ENCODE measurements at regions not wholly inside any gene's neighbourhood (a gene's known extent, or its start where the extent isn't known, plus 50 kb on each side); places are given as distances from the start of the nearest gene placed in this dataset.

DNA sequence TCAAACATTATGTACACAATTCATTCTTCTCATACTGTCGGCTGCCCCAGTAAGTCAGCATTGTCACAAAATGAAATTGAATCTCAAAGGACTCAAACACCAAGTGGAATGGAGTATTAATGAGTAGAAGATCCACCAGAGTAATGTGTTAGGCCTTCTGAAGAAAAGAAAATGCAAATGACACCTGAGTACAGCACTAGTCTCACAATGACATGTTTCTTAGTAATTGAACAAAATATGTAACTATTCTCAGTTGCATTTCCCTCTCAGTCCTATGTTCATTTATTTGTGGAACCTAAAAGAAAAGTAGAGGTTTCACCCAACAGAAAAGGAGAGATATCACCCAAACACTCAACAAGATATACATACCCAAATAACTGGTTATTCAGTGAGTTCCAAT, 283.9 kb upstream of the THBS1 start:
- intact Hi-C loops (cut with micrococcal nuclease) = no loop called here

DNA sequence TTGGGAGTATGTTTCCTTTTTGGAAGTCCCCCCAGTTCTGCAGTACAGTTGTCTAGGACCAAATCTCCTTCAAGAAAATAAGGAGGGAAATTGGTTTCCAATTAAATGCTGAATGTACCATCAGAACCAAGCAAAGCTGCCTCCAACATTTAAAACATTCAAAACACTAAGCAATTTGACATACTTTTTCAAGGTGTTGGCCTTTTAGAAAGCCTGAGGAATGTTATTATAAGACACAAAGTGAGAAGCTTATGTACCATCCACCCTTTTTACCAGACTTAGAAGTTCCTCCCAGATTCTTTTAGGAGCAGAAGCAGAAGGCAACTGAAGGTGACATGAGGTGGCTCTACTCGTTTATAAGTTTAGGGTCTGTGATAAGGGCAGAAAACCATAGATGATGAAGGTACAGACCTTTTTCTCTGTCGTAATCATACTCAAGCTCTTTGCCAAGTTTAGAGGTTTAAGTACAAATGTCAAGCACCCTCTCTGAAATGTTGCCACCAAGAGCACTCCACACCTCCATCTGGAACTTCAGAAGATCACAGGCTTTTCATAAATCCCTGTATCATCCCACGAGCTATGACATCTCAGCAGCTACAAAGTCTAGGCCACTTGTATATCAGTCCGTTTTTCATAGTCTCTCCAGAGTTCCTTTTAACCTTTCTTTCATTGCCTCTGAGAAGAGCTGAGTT, 282.5 kb upstream of the THBS1 start:
- intact Hi-C loops (cut with micrococcal nuclease) = no loop called here

DNA sequence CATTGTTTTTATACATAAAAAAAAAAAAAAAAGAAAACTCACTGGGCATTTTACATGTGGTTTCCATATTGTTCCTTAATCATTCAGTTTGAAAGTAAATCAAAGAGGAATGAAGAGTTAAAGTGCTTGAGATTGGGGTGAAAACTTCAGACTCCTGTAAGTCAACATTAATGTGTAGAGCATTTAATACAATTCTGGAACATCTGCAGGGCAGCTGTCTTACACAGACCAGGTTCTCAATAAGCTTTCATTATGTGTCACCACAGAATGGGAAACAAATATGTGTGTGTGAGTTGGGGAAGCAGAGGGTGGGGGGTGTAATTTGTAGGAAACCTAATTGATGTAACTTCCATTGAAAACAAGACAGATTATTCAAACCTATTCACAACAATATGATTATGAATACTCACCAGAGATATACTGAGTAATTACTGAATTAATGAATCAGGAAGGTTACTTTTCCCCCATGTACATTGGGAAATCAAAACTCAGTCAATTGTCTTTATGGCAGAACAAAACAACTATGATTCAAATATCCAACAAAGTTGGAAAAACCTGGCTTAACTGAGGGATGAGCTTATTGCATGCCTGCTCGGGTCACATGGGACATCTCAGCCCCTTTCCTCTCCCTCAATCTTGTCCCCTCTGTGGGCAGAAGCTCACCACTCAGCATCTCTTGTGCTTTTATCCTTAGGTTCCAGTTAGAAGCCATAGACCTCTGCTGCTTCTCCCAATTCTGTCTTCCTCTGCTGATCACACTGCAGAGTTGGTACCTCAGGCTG, 281.2 kb upstream of the THBS1 start:
- intact Hi-C loops (cut with micrococcal nuclease) = no loop called here

DNA sequence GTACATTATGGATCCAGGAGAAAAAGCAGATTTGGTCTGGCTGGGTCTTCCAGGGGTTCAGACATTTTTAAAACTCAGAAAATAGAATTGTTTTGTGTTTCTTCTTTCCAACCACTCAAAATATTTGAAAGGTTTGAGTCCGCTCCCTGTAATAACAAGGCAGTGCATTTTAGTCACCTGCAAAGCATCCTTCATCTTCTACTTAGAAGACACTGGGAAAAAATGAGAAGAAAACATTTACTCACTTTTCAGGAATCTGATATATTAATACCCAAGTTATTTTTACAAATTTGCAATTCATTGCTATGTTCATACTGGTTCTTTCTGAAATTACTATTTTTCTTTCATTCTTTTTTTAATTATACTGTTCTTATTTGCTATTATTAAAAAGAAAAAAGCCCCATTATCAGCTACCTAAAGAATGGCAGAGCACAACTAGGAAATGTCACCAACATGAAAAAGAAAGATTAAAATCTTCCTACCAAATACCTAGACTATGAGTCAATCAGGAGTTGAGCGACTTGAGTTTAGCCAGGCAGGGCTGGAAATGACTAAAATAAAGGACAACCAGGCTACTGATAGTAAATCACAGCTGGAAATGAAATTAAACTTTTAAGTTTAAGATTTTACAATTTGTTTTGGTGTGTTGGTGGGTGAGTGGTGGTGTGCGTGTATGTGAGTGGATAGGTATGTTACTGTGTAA, 280.3 kb upstream of the THBS1 start:
- intact Hi-C loops (cut with micrococcal nuclease) = no loop called here

DNA sequence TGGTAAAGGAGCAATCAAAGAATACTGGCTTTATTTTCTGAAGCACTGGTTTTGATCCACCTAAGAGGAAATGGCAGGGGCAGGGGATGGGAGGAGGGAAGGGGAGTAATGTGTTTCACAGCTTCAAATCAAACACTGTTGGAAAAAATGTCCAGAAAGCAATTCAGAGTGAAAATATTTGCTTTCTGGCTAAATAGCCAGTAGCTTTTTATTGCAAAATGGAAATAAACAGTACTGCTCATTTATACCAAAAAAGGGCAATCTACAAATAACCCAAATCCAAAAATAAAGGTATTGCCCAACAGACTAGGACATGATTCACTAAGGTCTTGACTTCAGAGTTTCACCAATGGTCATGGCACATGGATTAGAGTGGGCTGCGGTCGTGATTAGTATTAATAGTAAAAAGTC, 279.3 kb upstream of the THBS1 start:
- intact Hi-C loops (cut with micrococcal nuclease) = no loop called here

DNA sequence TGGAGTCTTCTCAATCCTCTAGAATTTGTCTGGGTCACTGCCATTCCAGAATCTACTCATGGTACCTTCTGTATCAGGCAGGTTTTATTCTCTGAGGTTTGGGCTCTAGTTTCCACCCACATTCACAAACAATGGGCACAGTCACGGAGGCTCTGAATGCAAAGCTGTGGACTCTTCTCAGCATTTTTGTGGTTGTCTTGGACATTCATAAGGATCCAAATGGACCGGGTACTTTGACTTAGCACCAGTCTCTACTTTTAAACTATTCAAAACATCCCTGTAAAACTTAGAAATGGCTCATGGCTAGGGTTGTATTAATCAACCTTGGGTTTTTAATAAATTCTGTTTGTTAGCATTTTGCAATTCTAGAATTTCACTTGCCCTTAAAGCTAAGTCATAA, 277.9 kb upstream of the THBS1 start:
- intact Hi-C loops (cut with micrococcal nuclease) = no loop called here

DNA sequence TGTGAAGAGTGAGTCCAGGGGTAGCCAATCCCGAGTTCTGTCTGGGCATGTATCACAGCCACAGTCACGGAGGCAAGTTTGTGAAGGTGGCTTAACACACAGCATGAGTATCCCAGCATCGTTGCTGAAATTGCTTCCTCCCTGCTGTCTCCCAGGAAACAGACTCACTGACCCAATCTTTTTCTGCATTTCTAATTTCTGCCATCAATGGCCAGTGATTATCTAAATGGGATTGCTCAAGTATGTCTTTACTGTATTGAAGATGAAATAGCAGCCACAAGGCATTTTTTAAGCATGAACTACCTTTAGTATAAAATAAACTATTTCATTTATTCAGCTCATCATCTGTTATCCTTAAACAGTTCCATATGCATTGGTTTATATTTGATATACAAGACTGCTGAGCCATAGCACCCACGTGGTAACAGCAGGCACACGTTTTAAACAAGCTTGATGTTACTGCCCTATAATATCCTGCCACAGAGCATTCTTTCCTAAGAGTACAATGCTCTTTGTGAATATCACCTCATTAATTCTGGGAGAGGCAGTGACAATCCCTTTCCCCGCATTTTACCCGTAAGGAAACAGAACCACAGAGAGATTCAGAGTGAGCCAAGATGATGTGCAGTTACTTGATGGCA, 276.6 kb upstream of the THBS1 start:
- intact Hi-C loops (cut with micrococcal nuclease) = no loop called here

DNA sequence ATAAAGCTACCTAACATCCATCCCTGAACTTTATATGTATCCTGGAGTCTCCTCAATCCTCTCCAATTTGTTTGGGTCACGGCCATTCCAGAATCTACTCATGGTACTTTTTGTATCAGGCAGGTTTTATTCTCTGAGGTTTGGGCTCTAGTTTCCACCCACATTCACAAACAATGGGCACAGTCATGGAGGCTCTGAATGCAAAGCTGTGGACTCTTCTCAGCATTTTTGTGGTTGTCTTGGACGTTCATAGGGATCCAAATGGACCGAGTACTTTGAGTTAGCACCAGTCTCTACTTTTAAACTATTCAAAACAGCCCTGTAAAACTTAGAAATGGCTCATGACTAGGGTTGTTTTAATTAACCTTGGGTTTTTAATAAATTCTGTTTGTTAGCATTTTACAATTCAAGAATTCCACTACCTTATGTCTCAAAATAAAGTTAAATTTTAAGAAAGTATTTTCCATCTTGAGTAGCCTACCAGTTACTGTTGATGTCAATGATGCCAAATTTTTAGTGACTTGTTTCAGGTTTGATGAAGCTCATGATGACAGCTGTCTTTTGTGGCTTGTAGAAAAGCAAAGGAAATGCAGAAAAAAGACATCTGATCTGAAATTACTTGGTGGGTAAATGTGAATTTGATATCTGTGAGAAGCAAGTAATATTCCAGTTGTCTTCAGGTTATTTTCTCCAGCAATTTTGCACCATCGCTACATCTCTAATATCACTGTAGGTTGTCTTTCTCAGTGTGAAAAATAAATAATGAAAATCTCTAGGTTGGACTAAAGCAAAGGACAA, 275.7 kb upstream of the THBS1 start:
- intact Hi-C loops (cut with micrococcal nuclease) = no loop called here

DNA sequence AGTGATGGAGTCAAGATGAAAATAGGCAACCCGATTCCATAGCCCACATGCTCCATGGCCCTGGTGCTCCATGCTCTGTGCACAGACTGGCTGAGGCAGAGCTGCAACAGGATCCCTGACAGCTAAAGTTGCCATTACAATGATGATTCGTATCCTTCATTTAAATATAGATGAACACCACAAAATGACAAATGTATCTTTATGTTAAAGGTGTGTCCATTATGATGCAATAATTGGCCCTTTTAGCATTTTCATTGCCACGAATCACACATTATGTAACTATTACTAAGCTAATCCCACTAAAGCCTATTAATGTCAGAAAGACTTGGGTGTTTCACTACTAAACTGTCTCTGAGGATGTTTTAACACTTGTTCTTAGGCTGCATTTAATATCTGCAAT, 270.2 kb upstream of the THBS1 start:
- intact Hi-C loops (cut with micrococcal nuclease) = no loop called here

DNA sequence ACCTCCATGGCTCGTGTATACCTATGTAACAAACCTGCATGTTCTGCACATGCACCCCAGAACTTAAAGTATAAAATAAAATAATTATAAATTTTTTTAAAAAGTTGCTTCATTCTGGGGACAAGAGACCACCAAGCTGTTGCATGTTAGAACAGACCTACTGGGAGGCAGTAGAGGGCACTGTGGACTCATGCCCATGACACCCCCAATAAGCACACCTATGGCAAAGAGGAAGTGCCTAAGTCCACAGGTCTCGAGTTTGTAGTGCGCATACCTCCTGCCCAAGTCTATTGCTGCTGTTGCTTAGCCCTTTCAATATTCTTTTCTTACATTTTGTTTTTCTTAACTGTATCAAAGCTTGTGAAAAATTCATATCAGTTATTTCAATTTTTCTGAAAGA, 267.9 kb upstream of the THBS1 start:
- intact Hi-C loops (cut with micrococcal nuclease) = no loop called here

DNA sequence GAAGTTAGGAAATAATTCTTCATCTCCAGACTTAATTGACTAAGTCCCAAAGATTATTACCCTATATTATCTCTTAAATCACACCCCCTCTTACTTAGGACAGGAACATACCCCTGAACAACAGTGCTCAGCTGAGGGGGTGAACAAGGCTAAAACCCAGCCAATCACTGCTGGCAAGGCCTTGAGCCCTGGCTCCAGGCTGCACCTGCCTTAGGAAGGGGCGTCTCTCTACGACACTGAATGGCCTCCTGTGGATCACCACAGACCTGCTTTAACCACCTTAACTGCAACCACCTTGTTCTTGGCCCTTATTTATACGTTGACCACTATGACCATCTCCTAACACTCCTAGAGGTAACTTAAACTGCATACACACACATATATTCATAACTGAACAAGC, 267.4 kb upstream of the THBS1 start:
- intact Hi-C loops (cut with micrococcal nuclease) = no loop called here

DNA sequence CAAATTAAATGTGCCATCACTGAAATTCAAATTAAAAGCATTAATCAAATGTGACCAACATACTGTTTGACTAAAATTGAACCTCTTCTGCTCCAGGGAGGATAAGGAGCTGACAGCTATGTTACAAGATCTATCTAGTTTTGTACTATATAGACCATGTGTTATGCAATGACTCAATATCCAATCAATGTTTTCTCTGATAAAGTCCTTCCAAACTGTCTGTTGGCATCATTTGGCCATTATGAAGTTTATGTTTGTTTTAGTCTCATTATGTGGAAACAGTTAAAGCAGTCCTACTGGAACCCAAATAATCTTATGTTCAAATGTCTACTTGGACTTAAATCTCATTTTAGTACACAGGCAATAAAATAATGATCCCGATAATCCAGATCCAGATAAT, 267.0 kb upstream of the THBS1 start:
- intact Hi-C loops (cut with micrococcal nuclease) = no loop called here

DNA sequence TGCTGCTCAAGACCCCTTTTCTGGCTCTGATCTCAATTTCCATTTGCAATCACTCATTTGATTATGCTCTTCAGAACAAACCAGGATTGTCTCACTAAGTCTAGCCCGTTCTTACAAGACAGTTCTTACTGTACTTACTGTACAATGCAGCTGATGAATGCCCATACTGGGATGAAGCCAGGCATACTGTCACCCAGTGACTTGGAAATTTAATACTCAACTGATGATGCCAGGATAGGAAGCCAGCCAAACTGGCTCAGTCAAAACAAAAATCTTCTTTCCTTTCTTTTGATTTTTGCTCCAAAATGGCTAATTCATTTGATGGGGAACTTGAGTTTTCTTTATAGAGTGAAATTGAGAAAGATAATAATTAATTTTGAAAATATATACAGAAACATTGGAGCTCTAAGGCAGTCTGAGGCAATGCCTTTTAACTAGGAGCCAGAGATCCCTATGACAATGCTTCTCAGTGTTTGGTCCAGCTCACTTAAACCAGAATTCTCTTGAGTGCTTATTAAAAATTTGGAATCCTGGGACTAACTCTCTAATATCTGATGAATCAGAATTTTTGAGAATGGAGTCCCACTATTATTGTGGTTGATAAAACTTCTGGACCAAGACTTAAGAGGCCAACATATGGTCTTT, 265.6 kb upstream of the THBS1 start:
- intact Hi-C loops (cut with micrococcal nuclease) = no loop called here

DNA sequence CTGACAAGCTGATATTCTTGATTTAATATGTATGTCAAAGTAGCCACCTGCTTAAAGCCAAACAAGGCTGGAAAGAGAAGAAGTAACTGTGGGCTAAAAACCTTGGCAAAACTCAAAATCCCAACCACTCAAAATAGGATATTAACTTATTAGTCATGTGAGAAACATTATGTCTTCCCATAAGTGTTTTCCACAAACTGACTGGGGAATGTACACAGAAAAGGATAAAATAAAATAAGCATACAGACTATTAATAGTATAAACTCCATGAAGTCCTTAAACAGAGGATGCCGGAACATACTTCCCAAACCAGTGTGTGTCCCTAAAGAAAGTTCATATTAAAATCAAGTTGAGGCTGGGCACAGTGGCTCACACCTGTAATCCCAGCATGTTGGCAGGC, 263.7 kb upstream of the THBS1 start:
- intact Hi-C loops (cut with micrococcal nuclease) = no loop called here

DNA sequence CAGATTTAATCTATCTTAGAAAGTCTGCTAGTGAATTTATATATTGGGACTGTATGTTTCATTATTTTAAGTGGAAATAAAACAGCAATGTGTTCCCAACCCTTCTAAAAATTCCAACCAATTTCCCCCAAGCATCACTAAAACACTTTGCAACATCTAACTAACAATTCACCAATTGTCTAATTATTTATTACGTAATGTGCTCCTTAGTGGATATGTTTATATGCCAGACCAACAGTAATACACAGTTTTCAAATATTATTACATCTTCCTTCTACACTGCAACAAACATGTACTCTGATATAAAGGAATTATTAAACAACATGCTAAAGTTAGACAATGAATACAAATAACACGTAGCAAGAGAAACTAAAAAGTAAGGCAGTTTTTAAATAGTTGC, 262.6 kb upstream of the THBS1 start:
- intact Hi-C loops (cut with micrococcal nuclease) = no loop called here

DNA sequence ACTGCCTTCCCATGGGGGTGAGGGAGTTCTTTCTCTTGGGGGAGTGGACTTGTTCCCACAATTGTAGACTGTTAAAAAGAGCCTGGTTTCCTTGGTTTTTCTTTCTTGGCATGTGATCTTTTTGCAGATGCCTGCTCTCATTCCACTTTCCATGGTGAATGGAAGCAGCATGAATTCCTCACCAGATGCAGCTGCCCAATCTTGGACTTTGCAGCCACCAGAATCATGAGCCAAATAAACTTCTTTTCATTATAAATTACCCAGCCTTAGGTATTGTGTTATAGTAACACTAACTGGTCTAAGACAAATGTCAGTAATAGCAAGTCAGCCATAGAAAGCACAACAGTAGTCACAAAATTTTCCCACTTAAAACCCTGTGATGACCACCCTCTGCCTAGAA, 260.5 kb upstream of the THBS1 start:
- intact Hi-C loops (cut with micrococcal nuclease) = no loop called here

DNA sequence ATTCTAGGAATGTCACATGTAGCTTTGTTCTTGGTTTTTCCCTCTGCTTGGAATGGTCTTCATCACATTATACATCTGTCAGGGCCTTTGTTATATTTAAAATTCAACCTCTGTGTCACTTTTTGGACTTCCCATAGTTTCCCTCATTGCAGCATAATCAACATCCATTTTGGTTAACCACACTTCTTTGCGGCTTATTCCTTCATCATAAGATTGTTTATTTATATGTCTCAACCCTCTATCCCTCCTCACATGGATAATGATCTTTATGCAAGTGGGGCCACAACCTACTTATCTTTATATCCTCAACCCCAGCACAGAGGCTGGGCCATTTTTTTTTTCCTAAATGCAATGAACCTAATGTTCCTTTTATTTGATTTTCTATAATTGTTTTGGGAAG, 260.0 kb upstream of the THBS1 start:
- intact Hi-C loops (cut with micrococcal nuclease) = no loop called here

DNA sequence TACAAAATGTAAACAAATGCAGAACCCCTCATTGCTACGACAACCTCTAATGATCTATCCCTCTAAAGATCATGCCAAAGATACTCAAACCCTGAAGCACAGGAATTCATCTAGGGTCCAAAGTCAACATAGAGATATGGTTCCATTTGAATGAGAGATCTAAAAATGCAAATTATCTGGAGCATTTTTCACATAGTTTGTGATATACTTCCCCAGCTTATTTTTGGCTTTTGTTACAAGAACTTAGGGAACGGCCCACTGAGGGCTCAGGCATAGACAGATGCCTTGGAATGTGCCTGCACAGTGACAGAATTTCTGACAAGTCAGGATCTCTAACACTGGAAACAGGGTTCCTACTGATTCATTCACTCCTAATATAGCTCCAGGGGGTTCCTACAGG, 258.9 kb upstream of the THBS1 start:
- intact Hi-C loops (cut with micrococcal nuclease) = no loop called here

DNA sequence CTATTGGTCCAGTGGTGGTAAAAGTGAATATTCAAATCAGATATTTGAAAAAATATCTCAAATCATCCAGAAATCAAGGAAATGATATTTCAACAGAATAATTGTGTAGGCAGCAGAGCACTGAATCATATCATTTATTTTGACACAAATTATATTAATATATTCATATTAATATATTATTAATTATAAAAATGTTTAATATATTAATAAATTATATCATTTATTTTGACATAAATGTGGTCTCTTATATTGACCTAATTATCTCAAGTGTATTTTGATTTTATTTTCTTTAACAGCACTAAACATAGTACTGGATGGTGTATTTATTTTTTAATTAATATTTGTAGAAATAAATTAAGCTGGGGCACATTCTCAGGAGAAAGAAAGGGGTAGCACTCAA, 257.7 kb upstream of the THBS1 start:
- intact Hi-C loops (cut with micrococcal nuclease) = no loop called here

DNA sequence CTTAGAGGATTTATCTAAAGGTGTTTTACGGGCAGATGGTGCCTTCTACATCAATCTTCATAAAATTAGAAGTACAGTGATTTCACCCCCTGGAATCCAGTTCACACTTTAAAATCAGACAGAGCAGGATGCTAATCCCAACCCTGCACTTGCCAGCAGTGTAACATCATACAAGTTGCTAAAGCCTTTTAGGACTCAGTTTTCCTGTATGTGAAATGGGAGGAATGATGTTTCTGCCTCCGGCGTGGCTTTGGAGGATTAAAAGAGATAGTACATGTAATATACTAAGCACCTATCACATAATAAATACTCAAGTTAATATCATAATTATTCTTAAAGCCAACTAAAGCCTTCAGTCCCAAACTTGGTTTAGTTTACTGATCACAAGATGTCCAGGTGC, 257.2 kb upstream of the THBS1 start:
- intact Hi-C loops (cut with micrococcal nuclease) = no loop called here
